NB4 (cell line): ENCODE measurements at regions not wholly inside any gene's neighbourhood (a gene's known extent, or its start where the extent isn't known, plus 50 kb on each side); places are given as distances from the start of the nearest gene placed in this dataset.

Experiments used
- DNase-seq: peaks from one replicate; pipeline ENCODE4 v3.0.0; 2010; ENCODE audit warnings: low read depth
- H3K4me3 ChIP-seq: one replicate; pipeline ENCODE4 v1.5.1; 2011; ENCODE audit warnings: mild to moderate bottlenecking, low read depth, low read length, moderate library complexity
- CTCF ChIP-seq: IDR thresholded peaks from one replicate; pipeline ENCODE4 v1.5.1; 2012; ENCODE audit warnings: low read depth, low read length
- MYC ChIP-seq: IDR thresholded peaks from 2 replicates; pipeline ENCODE4 v1.6.1; 2011; ENCODE audit warnings: low read depth, low read length
- POLR2A ChIP-seq: IDR thresholded peaks from 2 replicates; pipeline ENCODE4 v1.6.1; 2011; ENCODE audit warnings: mild to moderate bottlenecking; ENCODE audit not compliant: insufficient read length; ENCODE audit errors: extremely low read depth
- TF ChIP-seq, protein P1 (sequence below): IDR thresholded peaks from 2 replicates; pipeline ENCODE4 v1.6.1; 2011; ENCODE audit warnings: low read depth, low read length

GRCh38 chr3:171967932-171968678 lies 71.3 kb upstream of the FNDC3B start:
- TF ChIP-seq MYC (no peak), POLR2A (no peak), CTCF (no peak)
- TF ChIP-seq, protein P1, sequence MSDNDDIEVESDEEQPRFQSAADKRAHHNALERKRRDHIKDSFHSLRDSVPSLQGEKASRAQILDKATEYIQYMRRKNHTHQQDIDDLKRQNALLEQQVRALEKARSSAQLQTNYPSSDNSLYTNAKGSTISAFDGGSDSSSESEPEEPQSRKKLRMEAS = no peak
- no peak overlapping the region for H3K4me3 ChIP-seq
- DNase-seq = no peak

- no peak overlapping the region for H3K4me3 ChIP-seq
- TF ChIP-seq CTCF = no peak
- TF ChIP-seq POLR2A = no peak
- no peak for TF ChIP-seq MYC
- TF ChIP-seq, protein P1 = no peak
- DNase-seq = peak; percentile 48
Measured at GRCh38 chr3:171970301-171970788, 69.0 kb upstream of the FNDC3B start.

- no peak for DNase-seq
- no peak overlapping the region for H3K4me3 ChIP-seq
- TF ChIP-seq POLR2A (no peak), MYC (no peak), CTCF (no peak)
- TF ChIP-seq, protein P1 = no peak
Measured at GRCh38 chr3:171971919-171972514, 67.4 kb upstream of the FNDC3B start.

- TF ChIP-seq, protein P1 = no peak
- no peak for TF ChIP-seq MYC
- TF ChIP-seq CTCF = no peak
- no peak for TF ChIP-seq POLR2A
- no peak overlapping the region for H3K4me3 ChIP-seq
- DNase-seq = no peak
Measured at GRCh38 chr3:171972871-171973348, 66.5 kb upstream of the FNDC3B start.

DNA sequence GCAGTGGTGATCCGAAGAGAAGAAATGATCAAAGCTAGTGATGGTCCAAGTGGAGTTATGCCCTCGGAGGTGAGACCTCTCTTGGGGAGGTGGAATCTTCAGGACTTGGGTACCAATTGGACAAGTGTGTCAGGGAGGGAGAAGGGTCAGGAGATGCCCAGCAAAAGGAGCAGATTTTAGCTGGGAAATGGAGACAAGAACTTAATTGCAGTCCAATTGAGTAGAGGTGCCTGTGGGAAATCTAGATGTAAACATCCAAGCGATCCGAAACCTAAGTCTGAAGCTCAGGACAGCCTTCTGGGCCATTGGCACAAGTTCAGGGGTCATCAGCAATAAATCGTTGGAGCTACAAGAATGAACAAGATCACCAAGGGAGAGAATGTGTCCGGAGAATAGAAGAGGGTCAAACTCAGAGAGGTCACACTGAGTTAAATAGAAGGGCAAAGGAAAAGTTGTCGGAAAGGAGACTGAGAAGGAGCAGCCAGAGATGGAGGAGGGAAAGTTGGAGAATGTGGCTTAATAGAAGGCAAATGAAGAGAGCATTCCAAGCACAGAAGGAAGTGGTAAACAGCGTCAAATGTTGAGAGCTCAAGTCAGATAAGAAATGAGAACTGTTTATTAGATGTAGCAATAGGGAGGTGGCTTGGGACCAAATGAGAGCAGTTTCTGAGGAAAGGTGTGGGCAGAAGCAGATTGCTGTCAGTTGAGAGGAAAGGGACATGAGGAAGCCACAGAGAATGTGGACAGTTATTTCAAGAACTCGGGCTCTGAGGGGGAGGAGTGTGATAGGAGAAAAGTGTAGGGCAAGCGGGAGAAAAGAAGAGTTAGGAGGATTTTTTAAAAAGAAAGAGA lies 64.2 kb upstream of the FNDC3B start:
- DNase-seq = peak; percentile 97
- peak; percentile 68 for TF ChIP-seq MYC
- no peak for TF ChIP-seq CTCF
- TF ChIP-seq POLR2A = peak; percentile 19
- TF ChIP-seq, protein P1 = peak; percentile 65
- H3K4me3 ChIP-seq = peak overlapping the region; percentile 51
